Fibroblast of villous mesenchyme (primary cell): ENCODE measurements at regions not wholly inside any gene's neighbourhood (a gene's known extent, or its start where the extent isn't known, plus 50 kb on each side); places are given as distances from the start of the nearest gene placed in this dataset.

Experiments
- DNase-seq: peaks from one replicate; pipeline ENCODE4 v3.0.0-alpha.2; 2010; ENCODE audit warnings: low read depth
- H3K4me3 ChIP-seq: 2 replicates; pipeline ENCODE4 v1.5.1; 2011; ENCODE audit warnings: low read depth, mild to moderate bottlenecking, low read length
- TF ChIP-seq, protein P1 (sequence below): IDR thresholded peaks from 2 replicates; pipeline ENCODE4 v1.5.1; 2012; ENCODE audit warnings: low read depth, mild to moderate bottlenecking, low read length; ENCODE audit not compliant: insufficient read depth

DNA sequence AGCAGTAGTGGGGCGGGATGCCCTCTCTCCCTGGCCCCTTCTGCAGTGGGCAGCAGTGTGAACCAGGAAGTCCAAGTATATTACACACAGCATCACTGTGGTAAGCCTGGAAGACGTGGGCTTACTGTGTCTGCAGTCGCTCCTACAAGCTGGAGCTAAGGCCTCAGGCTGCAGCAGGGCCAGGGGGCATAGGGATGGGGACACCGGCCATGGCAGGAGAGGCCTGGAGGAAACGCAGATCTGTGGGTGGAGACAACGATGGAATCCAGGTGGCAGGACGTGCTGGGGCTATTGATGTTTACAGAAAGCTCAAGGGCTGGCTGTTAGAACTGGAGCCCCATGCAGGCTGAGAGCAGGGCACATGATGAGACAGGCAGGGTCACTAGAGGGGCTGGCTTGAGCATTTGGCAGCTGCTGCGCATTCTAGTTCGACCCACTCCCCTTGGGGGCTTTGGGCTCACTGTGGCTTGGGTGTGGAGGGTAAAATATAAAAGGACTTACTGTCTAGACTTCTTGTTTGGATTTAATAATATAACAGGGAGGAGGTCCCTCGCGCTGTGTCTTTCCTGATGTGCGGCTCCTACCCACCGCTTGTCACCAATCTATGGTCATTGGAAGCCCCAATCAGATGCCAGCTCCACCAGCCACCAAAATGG lies 539.5 kb downstream of the TBC1D22A start:
- TF ChIP-seq, protein P1, sequence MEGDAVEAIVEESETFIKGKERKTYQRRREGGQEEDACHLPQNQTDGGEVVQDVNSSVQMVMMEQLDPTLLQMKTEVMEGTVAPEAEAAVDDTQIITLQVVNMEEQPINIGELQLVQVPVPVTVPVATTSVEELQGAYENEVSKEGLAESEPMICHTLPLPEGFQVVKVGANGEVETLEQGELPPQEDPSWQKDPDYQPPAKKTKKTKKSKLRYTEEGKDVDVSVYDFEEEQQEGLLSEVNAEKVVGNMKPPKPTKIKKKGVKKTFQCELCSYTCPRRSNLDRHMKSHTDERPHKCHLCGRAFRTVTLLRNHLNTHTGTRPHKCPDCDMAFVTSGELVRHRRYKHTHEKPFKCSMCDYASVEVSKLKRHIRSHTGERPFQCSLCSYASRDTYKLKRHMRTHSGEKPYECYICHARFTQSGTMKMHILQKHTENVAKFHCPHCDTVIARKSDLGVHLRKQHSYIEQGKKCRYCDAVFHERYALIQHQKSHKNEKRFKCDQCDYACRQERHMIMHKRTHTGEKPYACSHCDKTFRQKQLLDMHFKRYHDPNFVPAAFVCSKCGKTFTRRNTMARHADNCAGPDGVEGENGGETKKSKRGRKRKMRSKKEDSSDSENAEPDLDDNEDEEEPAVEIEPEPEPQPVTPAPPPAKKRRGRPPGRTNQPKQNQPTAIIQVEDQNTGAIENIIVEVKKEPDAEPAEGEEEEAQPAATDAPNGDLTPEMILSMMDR = no peak
- DNase-seq = no peak
- H3K4me3 ChIP-seq = no peak overlapping the region

DNA sequence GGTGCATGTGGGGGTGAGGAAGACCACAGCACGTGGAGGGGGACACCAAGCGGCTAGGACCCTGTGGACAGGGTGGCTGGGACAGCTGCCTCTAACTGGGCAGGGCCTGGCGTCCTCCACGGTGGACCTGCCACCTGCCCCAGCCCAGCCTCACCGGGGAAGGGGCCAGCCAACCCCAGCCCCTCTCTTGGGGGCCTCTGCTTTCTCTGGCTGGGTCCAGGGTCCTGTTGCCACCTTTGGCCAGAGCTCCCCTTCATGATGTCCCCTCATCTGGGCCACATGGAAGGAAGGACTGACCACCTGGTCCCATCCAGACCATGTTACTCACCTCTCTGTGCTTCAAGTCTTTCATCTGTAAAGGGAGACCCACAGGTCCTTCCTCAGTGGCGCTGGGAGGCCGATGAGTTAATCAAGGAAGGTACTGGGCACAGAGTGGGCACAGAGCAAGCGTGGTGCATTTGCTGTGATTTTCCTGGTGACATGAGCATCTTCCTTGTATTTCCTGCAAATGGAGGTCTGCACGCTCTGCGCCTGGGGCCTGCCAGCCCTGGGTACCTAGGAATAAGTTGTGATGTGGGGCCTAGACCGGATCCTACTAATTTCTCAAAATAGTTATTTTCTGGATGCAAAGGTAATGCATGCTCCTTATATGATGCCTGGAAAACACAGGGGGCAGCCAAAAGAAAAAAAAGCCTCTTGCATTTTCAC lies 538.4 kb downstream of the TBC1D22A start:
- no peak overlapping the region for H3K4me3 ChIP-seq
- TF ChIP-seq, protein P1 = no peak
- DNase-seq = no peak

DNA sequence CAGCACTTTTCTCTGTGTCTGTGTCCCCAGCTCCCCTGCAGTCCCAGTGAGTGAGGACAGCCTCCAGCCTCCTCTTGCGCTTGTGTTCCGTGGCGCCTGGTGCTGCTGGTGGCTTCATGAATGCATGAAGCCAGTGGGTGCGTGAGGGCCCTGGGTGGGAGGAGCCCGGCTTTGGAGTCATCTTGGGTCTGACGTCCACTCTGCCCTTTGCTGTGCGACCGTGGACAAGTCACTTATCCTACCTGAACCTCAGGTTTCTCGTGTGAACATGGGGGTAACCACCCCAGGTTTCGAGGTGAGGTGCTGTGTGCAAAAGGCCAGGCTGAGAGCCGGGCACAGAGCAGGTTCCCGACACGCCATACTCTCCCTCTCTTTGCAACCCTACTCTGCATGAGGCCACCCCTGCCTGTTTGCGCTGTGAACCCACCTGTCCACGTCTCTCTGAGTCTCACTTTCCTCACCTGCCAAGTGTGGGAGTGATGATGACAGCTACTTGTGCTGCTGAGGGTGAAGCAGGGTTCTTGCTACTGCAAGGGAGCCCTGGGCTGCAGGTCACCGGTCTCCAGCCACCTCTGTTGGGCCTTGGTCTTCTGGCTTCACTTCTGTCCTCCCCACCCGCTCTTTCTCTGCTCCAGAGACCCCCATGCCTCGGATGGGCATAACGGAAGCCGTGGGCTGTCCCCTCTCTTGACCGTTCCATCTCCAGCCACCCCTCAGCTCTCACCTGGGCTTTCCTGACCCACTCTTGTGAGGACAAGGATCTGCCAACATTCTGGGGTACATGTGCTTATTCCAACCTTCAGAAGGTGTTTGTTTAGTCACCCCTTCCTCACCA lies 537.6 kb downstream of the TBC1D22A start:
- no peak overlapping the region for H3K4me3 ChIP-seq
- TF ChIP-seq, protein P1 = no peak
- DNase-seq = no peak

DNA sequence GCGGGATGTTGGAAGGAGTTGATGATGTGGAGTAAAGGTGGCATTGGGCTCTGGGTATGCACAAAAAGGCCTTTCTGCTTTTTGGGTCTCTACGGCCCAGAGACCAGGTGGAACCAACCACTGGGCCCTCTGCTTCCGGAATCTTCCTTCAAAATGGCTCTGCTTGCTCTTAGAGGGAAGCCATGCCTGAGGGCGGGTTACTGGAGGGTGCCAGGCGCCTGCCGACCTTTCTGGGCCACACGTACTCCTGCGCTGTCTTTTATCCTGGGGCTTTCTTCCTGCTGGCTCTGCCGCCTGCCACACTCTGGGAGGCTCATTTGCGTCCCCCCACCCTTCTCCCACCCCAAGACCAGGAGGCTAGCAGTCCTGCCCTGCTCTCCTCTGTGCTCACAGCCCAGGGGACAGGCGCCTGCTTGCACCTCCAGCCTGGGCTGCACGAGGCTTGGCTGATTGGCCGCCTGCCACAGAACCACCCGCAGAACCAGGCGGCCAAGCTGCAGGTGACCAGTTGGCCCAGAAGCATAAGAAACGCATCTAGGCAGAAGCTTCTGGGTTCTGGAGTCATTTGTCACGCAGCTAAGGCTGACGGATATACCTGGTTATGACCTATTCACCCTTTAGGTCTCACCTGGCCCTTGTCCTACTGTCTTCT lies 536.9 kb downstream of the TBC1D22A start:
- no peak overlapping the region for H3K4me3 ChIP-seq
- TF ChIP-seq, protein P1 = no peak
- DNase-seq = no peak

DNA sequence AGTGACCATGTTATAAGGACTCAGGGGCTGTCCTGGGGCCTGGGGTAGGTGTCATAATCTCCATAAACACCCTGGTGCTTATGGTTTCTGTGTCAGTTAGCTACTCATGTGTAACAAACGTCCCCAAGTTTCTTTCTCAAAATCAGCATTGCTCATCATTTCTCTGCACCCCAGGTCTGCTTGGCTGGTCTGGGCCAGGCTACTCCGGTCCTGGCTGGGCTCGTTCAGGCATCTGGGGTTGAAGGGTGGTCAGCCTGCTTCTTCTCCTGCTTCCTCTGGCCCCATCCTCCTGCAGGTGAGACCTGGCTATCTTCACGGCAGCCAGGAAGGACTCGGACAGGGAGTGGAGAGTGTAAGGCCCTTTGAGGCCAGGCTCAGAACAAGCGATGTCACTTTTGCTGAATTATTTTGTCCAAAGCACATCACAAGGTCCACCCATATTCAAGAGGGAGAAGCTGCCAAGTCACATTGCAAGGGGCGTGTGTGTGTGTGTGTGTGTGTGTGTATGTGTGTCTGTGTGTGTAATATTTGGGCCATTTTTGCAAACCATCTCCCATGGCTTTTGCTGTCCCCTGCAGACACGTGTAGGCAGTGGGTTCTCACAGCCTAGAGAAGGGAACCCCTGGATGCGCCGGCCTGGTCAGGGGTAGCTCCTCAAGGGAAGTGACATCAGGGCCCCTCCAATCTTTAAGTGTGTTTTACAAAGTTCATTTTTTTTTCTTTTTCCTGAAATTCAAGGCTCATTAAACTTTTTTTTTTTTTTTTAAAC lies 535.8 kb downstream of the TBC1D22A start:
- no peak overlapping the region for H3K4me3 ChIP-seq
- DNase-seq = no peak
- TF ChIP-seq, protein P1 = no peak

DNA sequence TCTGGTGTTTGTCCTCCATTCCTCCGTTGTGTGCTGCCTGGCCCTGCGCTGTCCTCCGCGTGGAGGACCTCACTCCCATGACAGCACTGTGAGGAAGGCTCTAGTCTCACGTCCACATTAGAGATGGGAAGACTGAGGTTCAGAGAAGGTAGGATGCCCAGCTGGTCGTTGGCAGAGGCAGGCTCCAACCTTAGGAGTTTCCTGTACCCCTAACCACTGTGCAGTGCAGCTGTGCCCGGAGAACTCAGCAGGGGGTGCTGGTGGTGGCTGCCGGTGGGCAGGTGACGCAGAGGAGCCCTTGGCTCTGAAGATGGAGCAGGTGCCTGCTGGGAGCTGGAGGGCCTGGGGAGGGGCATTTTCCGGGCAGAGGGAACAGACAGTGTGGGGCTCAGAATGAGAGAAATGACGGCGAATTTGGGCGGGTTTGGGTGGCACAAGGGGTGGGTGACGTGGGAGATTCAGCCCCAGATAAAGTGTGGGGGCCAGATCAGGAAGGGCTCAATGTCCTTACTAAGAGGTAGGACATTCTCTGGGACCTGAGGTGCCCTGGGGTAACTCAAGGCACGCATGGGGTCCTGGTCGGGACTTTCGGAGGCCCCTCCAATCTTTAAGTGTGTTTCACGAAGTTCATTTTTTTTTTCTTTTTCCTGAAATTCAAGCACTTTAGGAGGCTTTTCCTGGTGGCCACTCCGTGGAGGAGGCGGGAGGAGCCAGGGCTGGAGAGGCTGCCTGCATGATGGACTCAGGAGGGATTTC lies 535.0 kb downstream of the TBC1D22A start:
- DNase-seq = no peak
- TF ChIP-seq, protein P1 = no peak
- no peak overlapping the region for H3K4me3 ChIP-seq
